ENCODE measurements at regions not wholly inside any gene's neighbourhood (a gene's known extent, or its start where the extent isn't known, plus 50 kb on each side); places are given as distances from the start of the nearest gene placed in this dataset.

- TF ChIP-seq CTCF (IDR thresholded peaks at IDR 0.05; ENCODE audit: low read depth, low read length): no peak
- H3K4me3 ChIP-seq (ENCODE audit: low read depth, low read length): no peak overlapping the region
Measured at GRCh38 chr2:118459426-118459825, 371.2 kb downstream of the INSIG2 start.

- no peak overlapping the region for H3K4me3 ChIP-seq (ENCODE audit: low read depth, low read length)
- no peak for TF ChIP-seq CTCF (IDR thresholded peaks at IDR 0.05; ENCODE audit: low read depth, low read length)
Measured at GRCh38 chr2:118457951-118458350, 369.7 kb downstream of the INSIG2 start.

GRCh38 chr2:118449401-118449800 lies 361.1 kb downstream of the INSIG2 start:
- no peak for TF ChIP-seq CTCF (IDR thresholded peaks at IDR 0.05; ENCODE audit: low read depth, low read length)
- no peak overlapping the region for H3K4me3 ChIP-seq (ENCODE audit: low read depth, low read length)

- no peak for TF ChIP-seq CTCF (IDR thresholded peaks at IDR 0.05; ENCODE audit: low read depth, low read length)
- no peak overlapping the region for H3K4me3 ChIP-seq (ENCODE audit: low read depth, low read length)
Measured at GRCh38 chr2:118443596-118443995, 355.3 kb downstream of the INSIG2 start.

GRCh38 chr2:118442996-118443553 lies 354.8 kb downstream of the INSIG2 start:
- H3K4me3 ChIP-seq (ENCODE audit: low read depth, low read length): no peak overlapping the region
- no peak for TF ChIP-seq CTCF (IDR thresholded peaks at IDR 0.05; ENCODE audit: low read depth, low read length)

- no peak overlapping the region for H3K4me3 ChIP-seq (ENCODE audit: low read depth, low read length)
- no peak for TF ChIP-seq CTCF (IDR thresholded peaks at IDR 0.05; ENCODE audit: low read depth, low read length)
Measured at GRCh38 chr2:118442046-118442445, 353.8 kb downstream of the INSIG2 start.

- no peak for TF ChIP-seq CTCF (IDR thresholded peaks at IDR 0.05; ENCODE audit: low read depth, low read length)
- H3K4me3 ChIP-seq (ENCODE audit: low read depth, low read length): no peak overlapping the region
Measured at GRCh38 chr2:118440404-118441098, 352.3 kb downstream of the INSIG2 start.
